ENCODE measurements at regions not wholly inside any gene's neighbourhood (a gene's known extent, or its start where the extent isn't known, plus 50 kb on each side); places are given as distances from the start of the nearest gene placed in this dataset.

- 0 out of 2 replicates have a peak, but pooled peaks have one; percentile 19 for TF ChIP-seq MXD4 (CRISPR knock-in tag; IDR thresholded peaks at IDR 0.05)
- TF ChIP-seq JUNB (CRISPR knock-in tag; IDR thresholded peaks at IDR 0.05; ENCODE audit: borderline replicate concordance), result no peak
- TF ChIP-seq ZNF263 (CRISPR knock-in tag; IDR thresholded peaks at IDR 0.05), result no peak
- 0 out of 2 replicates have a peak, but pooled peaks have one; percentile 59 for TF ChIP-seq DZIP1 (CRISPR knock-in tag; IDR thresholded peaks at IDR 0.05)
- TF ChIP-seq ZNF563 (CRISPR knock-in tag; IDR thresholded peaks at IDR 0.05), result 0 out of 2 replicates have a peak, but pooled peaks have one; percentile 26
- TF ChIP-seq HNRNPUL1 (IDR thresholded peaks at IDR 0.05; ENCODE audit: low read depth, low read length), result no peak
- TF ChIP-seq, protein P1, sequence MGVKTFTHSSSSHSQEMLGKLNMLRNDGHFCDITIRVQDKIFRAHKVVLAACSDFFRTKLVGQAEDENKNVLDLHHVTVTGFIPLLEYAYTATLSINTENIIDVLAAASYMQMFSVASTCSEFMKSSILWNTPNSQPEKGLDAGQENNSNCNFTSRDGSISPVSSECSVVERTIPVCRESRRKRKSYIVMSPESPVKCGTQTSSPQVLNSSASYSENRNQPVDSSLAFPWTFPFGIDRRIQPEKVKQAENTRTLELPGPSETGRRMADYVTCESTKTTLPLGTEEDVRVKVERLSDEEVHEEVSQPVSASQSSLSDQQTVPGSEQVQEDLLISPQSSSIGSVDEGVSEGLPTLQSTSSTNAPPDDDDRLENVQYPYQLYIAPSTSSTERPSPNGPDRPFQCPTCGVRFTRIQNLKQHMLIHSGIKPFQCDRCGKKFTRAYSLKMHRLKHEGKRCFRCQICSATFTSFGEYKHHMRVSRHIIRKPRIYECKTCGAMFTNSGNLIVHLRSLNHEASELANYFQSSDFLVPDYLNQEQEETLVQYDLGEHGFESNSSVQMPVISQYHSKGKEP (CRISPR knock-in tag; IDR thresholded peaks at IDR 0.05), result no peak
- peak; percentile 58; the same call in 1 of the 2 replicates for TF ChIP-seq ZZZ3 (CRISPR knock-in tag; IDR thresholded peaks at IDR 0.05; ENCODE audit: borderline replicate concordance)
- no peak for TF ChIP-seq SETDB1 (CRISPR knock-in tag; IDR thresholded peaks at IDR 0.05; ENCODE audit: borderline replicate concordance)
- no peak for TF ChIP-seq JDP2 (CRISPR knock-in tag; IDR thresholded peaks at IDR 0.05; ENCODE audit: borderline replicate concordance)
- peak; percentile 58; the same call in 1 of the 2 replicates for TF ChIP-seq ZKSCAN8 (CRISPR knock-in tag; IDR thresholded peaks at IDR 0.05; ENCODE audit: borderline replicate concordance)
- no peak for TF ChIP-seq ZNF574 (CRISPR knock-in tag; IDR thresholded peaks at IDR 0.05)
- TF ChIP-seq ZNF605 (CRISPR knock-in tag; IDR thresholded peaks at IDR 0.05), result peak; percentile 49; the same call in 1 of the 2 replicates
- TF ChIP-seq MEIS1 (CRISPR knock-in tag; IDR thresholded peaks at IDR 0.05; ENCODE audit: borderline replicate concordance), result peak; percentile 49; the same call in 1 of the 2 replicates
- TF ChIP-seq HNRNPK (IDR thresholded peaks at IDR 0.05; ENCODE audit: low read depth, low read length, poor library complexity, severe bottlenecking), result no peak
- peak; percentile 94 for TF ChIP-seq HNRNPL (IDR thresholded peaks at IDR 0.05; ENCODE audit: low read depth, low read length)
- TF ChIP-seq ZNF503 (CRISPR knock-in tag; IDR thresholded peaks at IDR 0.05), result no peak
- TF ChIP-seq SNAI1 (CRISPR knock-in tag; IDR thresholded peaks at IDR 0.05; ENCODE audit: borderline replicate concordance), result no peak
Measured at GRCh38 chr15:75145027-75145841, 56.4 kb upstream of the C15orf39 start (continued).

All from HepG2 (cell line).